ENCODE measurements at regions not wholly inside any gene's neighbourhood (a gene's known extent, or its start where the extent isn't known, plus 50 kb on each side); places are given as distances from the start of the nearest gene placed in this dataset.

GRCh38 chr17:31724026-31724425 is 135.0 kb downstream of the COPRS start:
- no peaks in the 10 kb centered on the region for H3K79me2 ChIP-seq (ENCODE audit: control insufficient read depth, insufficient read depth, low read length)
- no peaks in the 10 kb centered on the region for H4K20me1 ChIP-seq (replicated peaks; ENCODE audit: control insufficient read depth, insufficient read depth, low read length)
- in situ Hi-C loops (cut with MboI) (no loop called here), intact Hi-C loops (cut with micrococcal nuclease) (no loop called here)
- FAIRE-seq (no peak), ATAC-seq (no peak), DNase-seq (ENCODE audit: extremely low read depth in 1 of 4, low spot score in 3 of 4) (no peak)
- H3K27ac ChIP-seq (ENCODE audit: extremely low read depth, low read depth, low read length), result no peak overlapping the region
- H3K4me1 ChIP-seq (replicated peaks in 1 of 2; ENCODE audit: control insufficient read depth in 2 of 2, insufficient read depth in 2 of 2, low read length in 2 of 2), result no peaks in the 10 kb centered on the region; a peak in 2 of 5 replicates
- ChIA-PET CTCF (ENCODE audit: low intra/inter-chr PET ratio) (no interaction called here), POLR2A (interaction anchor here (1.3 kb wide), 1 partner anchor 27 kb away, joined by 3 read pairs; no protein-coding TSS in a partner anchor)
- no peaks in the 10 kb centered on the region for H3K9me1 ChIP-seq (ENCODE audit: control insufficient read depth, insufficient read depth, low read length)
- H3K36me3 ChIP-seq (ENCODE audit: control insufficient read depth, insufficient read depth, low read length), result no peaks in the 10 kb centered on the region
- no peaks in the 10 kb centered on the region for H3K9me3 ChIP-seq (replicated peaks; ENCODE audit: control insufficient read depth, insufficient read depth, low read depth, low read length)
- no TSS peak for BruUV-seq (replicated peaks)
- 0 out of 4 replicates have a peak overlapping the region, but pooled peaks of 1 of the 2 experiments have one; percentile 16 for H3K9ac ChIP-seq (ENCODE audit: insufficient read depth in 1 of 2, low read depth in 2 of 2, low read length in 2 of 2)
- 20% methylated on average over 8 of the region's 8 CpGs for WGBS (ENCODE audit: insufficient coverage, low coverage, missing lambda C conversion rate)
- H3K4me2 ChIP-seq (ENCODE audit: insufficient read depth, low read length), result no peak overlapping the region
- H3K4me3 ChIP-seq, result no peak overlapping the region
- peaks cover 7 to 47% of the 10 kb centered on the region in 2 experiments; a peak in 4 of 5 replicates for H3K27me3 ChIP-seq (ENCODE audit: control insufficient read depth in 2 of 2, insufficient read depth in 2 of 2, low read length in 2 of 2)
- no peak overlapping the region for H2AFZ ChIP-seq (ENCODE audit: low read depth, low read length)
- TF ChIP-seq, protein P1, sequence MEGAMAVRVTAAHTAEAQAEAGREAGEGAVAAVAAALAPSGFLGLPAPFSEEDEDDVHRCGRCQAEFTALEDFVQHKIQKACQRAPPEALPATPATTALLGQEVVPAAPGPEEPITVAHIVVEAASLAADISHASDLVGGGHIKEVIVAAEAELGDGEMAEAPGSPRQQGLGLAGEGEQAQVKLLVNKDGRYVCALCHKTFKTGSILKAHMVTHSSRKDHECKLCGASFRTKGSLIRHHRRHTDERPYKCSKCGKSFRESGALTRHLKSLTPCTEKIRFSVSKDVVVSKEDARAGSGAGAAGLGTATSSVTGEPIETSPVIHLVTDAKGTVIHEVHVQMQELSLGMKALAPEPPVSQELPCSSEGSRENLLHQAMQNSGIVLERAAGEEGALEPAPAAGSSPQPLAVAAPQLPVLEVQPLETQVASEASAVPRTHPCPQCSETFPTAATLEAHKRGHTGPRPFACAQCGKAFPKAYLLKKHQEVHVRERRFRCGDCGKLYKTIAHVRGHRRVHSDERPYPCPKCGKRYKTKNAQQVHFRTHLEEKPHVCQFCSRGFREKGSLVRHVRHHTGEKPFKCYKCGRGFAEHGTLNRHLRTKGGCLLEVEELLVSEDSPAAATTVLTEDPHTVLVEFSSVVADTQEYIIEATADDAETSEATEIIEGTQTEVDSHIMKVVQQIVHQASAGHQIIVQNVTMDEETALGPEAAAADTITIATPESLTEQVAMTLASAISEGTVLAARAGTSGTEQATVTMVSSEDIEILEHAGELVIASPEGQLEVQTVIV (CRISPR knock-in tag; IDR thresholded peaks at IDR 0.05; ENCODE audit: borderline replicate concordance), result no peak
- no peak for TF ChIP-seq FOXK1 (CRISPR knock-in tag; IDR thresholded peaks at IDR 0.05; ENCODE audit: borderline replicate concordance)
- TF ChIP-seq ZBTB12 (CRISPR knock-in tag; IDR thresholded peaks at IDR 0.05), result no peak
- no peak for TF ChIP-seq TAF9B (IDR thresholded peaks at IDR 0.05; ENCODE audit: partially characterized antibody)
- TF ChIP-seq, protein P2, sequence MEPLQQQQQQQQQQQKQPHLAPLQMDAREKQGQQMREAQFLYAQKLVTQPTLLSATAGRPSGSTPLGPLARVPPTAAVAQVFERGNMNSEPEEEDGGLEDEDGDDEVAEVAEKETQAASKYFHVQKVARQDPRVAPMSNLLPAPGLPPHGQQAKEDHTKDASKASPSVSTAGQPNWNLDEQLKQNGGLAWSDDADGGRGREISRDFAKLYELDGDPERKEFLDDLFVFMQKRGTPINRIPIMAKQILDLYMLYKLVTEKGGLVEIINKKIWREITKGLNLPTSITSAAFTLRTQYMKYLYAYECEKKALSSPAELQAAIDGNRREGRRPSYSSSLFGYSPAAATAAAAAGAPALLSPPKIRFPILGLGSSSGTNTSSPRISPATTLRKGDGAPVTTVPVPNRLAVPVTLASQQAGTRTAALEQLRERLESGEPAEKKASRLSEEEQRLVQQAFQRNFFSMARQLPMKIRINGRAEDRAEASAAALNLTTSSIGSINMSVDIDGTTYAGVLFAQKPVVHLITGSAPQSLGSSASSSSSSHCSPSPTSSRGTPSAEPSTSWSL (CRISPR knock-in tag; IDR thresholded peaks at IDR 0.05; ENCODE audit: borderline replicate concordance), result no peak
- no peak for TF ChIP-seq ZNF232 (CRISPR knock-in tag; IDR thresholded peaks at IDR 0.05)
- no peak for TF ChIP-seq MYNN (IDR thresholded peaks at IDR 0.05)
- no peak for TF ChIP-seq MYNN (CRISPR knock-in tag; IDR thresholded peaks at IDR 0.05)
- no peak for TF ChIP-seq SFPQ (IDR thresholded peaks at IDR 0.05; ENCODE audit: low read depth, low read length)
- TF ChIP-seq SIX5 (IDR thresholded peaks at IDR 0.05; ENCODE audit: borderline replicate concordance in 1 of 2, insufficient read depth in 1 of 2, low read depth in 1 of 2, low read length in 2 of 2), result no peak
- no peak for TF ChIP-seq TFAM (CRISPR knock-in tag; conservative IDR thresholded peaks at IDR 0.05)
